Esophagus muscularis mucosa (tissue), 3 donors: ENCODE measurements at regions not wholly inside any gene's neighbourhood (a gene's known extent, or its start where the extent isn't known, plus 50 kb on each side); places are given as distances from the start of the nearest gene placed in this dataset.

Experiments used
- POLR2A ChIP-seq: fragments of 450-650 bp; IDR thresholded peaks from one replicate; pipeline ENCODE4 v1.6.1; 2017; ENCODE audit warnings: antibody characterized with exemption, moderate library complexity, mild to moderate bottlenecking, low read depth
- TF ChIP-seq, protein P1 (sequence below), 3 experiments: fragments of 200-600 bp in 2 of 3; fragments of 450-650 bp in 1 of 3; sonication (generic) in 2 of 3; IDR thresholded peaks; one replicate each; pipeline ENCODE4 v1.5.1; 2017 to 2019; ENCODE audit warnings: antibody characterized with exemption in 3 of 3, mild to moderate bottlenecking in 2 of 3, moderate library complexity in 1 of 3

DNA sequence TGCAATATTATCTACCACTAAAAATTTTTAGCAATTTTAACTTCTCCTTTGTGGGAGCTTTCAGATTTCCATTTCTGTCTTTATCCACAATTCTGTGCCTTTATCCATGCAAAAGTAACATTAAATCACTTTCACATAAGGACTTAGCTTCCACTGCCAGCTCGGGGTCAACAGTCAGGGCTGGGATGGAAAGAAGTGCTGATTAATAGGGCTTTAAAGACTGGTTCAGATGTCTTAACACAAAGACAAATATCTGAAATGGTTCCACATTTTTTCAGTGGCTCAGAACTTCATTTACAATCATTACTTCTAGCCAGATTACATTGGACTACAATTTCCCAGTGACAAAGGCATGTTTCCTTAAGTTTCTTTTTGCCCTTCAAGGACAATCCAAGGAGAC is 191.8 kb upstream of the CPHXL start:
- no peak for TF ChIP-seq POLR2A
- TF ChIP-seq, protein P1, sequence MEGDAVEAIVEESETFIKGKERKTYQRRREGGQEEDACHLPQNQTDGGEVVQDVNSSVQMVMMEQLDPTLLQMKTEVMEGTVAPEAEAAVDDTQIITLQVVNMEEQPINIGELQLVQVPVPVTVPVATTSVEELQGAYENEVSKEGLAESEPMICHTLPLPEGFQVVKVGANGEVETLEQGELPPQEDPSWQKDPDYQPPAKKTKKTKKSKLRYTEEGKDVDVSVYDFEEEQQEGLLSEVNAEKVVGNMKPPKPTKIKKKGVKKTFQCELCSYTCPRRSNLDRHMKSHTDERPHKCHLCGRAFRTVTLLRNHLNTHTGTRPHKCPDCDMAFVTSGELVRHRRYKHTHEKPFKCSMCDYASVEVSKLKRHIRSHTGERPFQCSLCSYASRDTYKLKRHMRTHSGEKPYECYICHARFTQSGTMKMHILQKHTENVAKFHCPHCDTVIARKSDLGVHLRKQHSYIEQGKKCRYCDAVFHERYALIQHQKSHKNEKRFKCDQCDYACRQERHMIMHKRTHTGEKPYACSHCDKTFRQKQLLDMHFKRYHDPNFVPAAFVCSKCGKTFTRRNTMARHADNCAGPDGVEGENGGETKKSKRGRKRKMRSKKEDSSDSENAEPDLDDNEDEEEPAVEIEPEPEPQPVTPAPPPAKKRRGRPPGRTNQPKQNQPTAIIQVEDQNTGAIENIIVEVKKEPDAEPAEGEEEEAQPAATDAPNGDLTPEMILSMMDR (IDR thresholded peaks at IDR 0.05), result no peak
